SU-DHL-6 (cell line): ENCODE measurements at regions not wholly inside any gene's neighbourhood (a gene's known extent, or its start where the extent isn't known, plus 50 kb on each side); places are given as distances from the start of the nearest gene placed in this dataset.

Source experiments
- CTCF ChIP-seq: fragments of 200-600 bp; sonication (generic); IDR thresholded peaks from one replicate; pipeline ENCODE4 v1.5.1; 2017; ENCODE audit warnings: antibody characterized with exemption, mild to moderate bottlenecking, low read length, moderate library complexity; ENCODE audit not compliant: insufficient read depth, poor library complexity, severe bottlenecking
- EZH2phosphoT487 ChIP-seq: fragments of 200-600 bp; sonication (generic), shearing (Covaris generic); conservative IDR thresholded peaks from 2 replicates; pipeline ENCODE4 v1.6.1; 2018; ENCODE audit warnings: mild to moderate bottlenecking, antibody characterized with exemption, low read length, moderate library complexity, mixed read lengths

GRCh38 chr15:93671387-93671943 lies 559.9 kb upstream of the MCTP2 start:
- no peak for TF ChIP-seq CTCF
- no peak for TF ChIP-seq EZH2phosphoT487
